A549 (cell line): ENCODE measurements at regions not wholly inside any gene's neighbourhood (a gene's known extent, or its start where the extent isn't known, plus 50 kb on each side); places are given as distances from the start of the nearest gene placed in this dataset.

Experiments
- ATAC-seq, 2 experiments: fragments of 200-7000 bp in 1 of 2; fragments of >200 bp in 1 of 2; cut with Nextera tagmentation in 1 of 2; cut with Tn5 transposase in 1 of 2; 3 replicates each; pipeline versions ENCODE4 v1.8.0 to v1.9.1; 2018 to 2020; ENCODE audit warnings: mild to moderate bottlenecking in 1 of 2, moderate library complexity in 1 of 2
- CTCF ChIA-PET: fragments of 300-600 bp; sonication (Branson Sonifier 250); formaldehyde crosslinking; extraction: SDS; loops from one replicate; lab custom pipeline; 2021; ENCODE audit warnings: antibody characterized with exemption, inconsistent platforms; lab: Yijun Ruan, JAX
- POLR2A ChIA-PET: fragments of 350-600 bp; formaldehyde crosslinking; extraction: SDS; loops from one replicate; lab custom pipeline; 2021; ENCODE audit warnings: antibody characterized with exemption, inconsistent platforms; lab: Yijun Ruan, JAX
- DNase-seq, 2 experiments: peaks; one replicate each; pipeline versions ENCODE4 v3.0.0 to v3.0.0-alpha.2; 2011 to 2016; ENCODE audit warnings: low read depth in 1 of 2, low spot score in 1 of 2
- FAIRE-seq: peaks from 2 replicates; lab custom pipeline; 2011; peaks lifted over from hg19 to GRCh38; lab: Jason Lieb, UNC
- H3K27ac ChIP-seq, 2 experiments: fragments of >200 bp; sonication (Bioruptor Twin); formaldehyde crosslinking; 3 replicates each; pipeline ENCODE4 v1.5.1; 2016 to 2017
- H3K4me1 ChIP-seq: fragments of >200 bp; sonication (Bioruptor Twin); formaldehyde crosslinking; 3 replicates; pipeline ENCODE4 v1.6.1; 2016
- H3K4me2 ChIP-seq: fragments of >200 bp; sonication (Bioruptor Twin); formaldehyde crosslinking; 3 replicates; pipeline ENCODE4 v1.6.1; 2016
- H3K4me3 ChIP-seq: fragments of >200 bp; sonication (Bioruptor Twin); formaldehyde crosslinking; 3 replicates; pipeline ENCODE4 v1.5.1; 2016
- H3K9me3 ChIP-seq: fragments of >200 bp; sonication (Bioruptor Twin); formaldehyde crosslinking; 3 replicates; pipeline ENCODE4 v1.6.1; 2016
- BCL3 ChIP-seq: fragments of >200 bp; sonication (Bioruptor Twin); formaldehyde crosslinking; IDR thresholded peaks from 3 replicates; pipeline ENCODE4 v1.6.1; 2016
- BHLHE40 ChIP-seq: IDR thresholded peaks from 2 replicates; pipeline ENCODE4 v1.6.1; 2012; ENCODE audit warnings: low read depth, low read length, inconsistent platforms
- CBX8 ChIP-seq: fragments of 200-600 bp; sonication (generic); IDR thresholded peaks from 2 replicates; pipeline ENCODE4 v1.6.1; 2016
- CHD4 ChIP-seq: fragments of 200-600 bp; sonication (generic); IDR thresholded peaks from 2 replicates; pipeline ENCODE4 v1.6.1; 2016; ENCODE audit warnings: antibody characterized with exemption, mild to moderate bottlenecking, borderline replicate concordance
- CTCF ChIP-seq: fragments of >200 bp; sonication (Bioruptor Twin); formaldehyde crosslinking; IDR thresholded peaks from 3 replicates; pipeline ENCODE4 v1.5.1; 2016
- E2F6 ChIP-seq: IDR thresholded peaks from 2 replicates; pipeline ENCODE4 v1.6.1; 2012; ENCODE audit warnings: low read depth, borderline replicate concordance
- ESRRA ChIP-seq: fragments of 150-350 bp; IDR thresholded peaks from 2 replicates; pipeline ENCODE4 v1.6.1; 2014; ENCODE audit warnings: mild to moderate bottlenecking, low read length, borderline replicate concordance
- HES2 ChIP-seq: fragments of >200 bp; sonication (Bioruptor Twin); formaldehyde crosslinking; IDR thresholded peaks from 2 replicates; pipeline ENCODE4 v1.6.1; 2016
- HEYL ChIP-seq: fragments of 250-450 bp; sonication (Bioruptor Pico); IDR thresholded peaks from 2 replicates; pipeline ENCODE4 v1.8.0; 2021; ENCODE audit warnings: mild to moderate bottlenecking, moderate library complexity
- HOXB5 ChIP-seq: fragments of 250-450 bp; sonication (Bioruptor Pico); IDR thresholded peaks from 2 replicates; pipeline ENCODE4 v1.5.0; 2020; ENCODE audit warnings: mild to moderate bottlenecking, moderate library complexity
- JUN ChIP-seq, 2 experiments: fragments of >200 bp; sonication (Bioruptor Twin); formaldehyde crosslinking; IDR thresholded peaks; 2 replicates in 1 of 2; 3 replicates in 1 of 2; pipeline ENCODE4 v1.6.1; 2016 to 2017
- MAX ChIP-seq: IDR thresholded peaks from 2 replicates; pipeline ENCODE4 v1.6.1; 2012
- MYC ChIP-seq: IDR thresholded peaks from 2 replicates; pipeline ENCODE4 v1.6.1; 2012; ENCODE audit warnings: mild to moderate bottlenecking, inconsistent platforms, low read length, improper control_type of control experiment, borderline replicate concordance
- PBX3 ChIP-seq: IDR thresholded peaks from 2 replicates; pipeline ENCODE4 v1.6.1; 2012
- POLR2A ChIP-seq: IDR thresholded peaks from 2 replicates; pipeline ENCODE4 v1.6.1; 2012; ENCODE audit warnings: mild to moderate bottlenecking, low read length
- RARB ChIP-seq: fragments of 250-450 bp; sonication (Bioruptor Pico); IDR thresholded peaks from 2 replicates; pipeline ENCODE4 v1.8.0; 2021; ENCODE audit warnings: mild to moderate bottlenecking, moderate library complexity
- RFX5 ChIP-seq: fragments of 450-650 bp; IDR thresholded peaks from 2 replicates; pipeline ENCODE4 v1.7.1; 2014; ENCODE audit warnings: antibody characterized with exemption, mild to moderate bottlenecking, moderate library complexity
- SMC3 ChIP-seq: fragments of >200 bp; sonication (Bioruptor Twin); formaldehyde crosslinking; IDR thresholded peaks from 3 replicates; pipeline ENCODE4 v1.6.1; 2018; ENCODE audit warnings: inconsistent platforms
- TP53 ChIP-seq: fragments of 250-450 bp; sonication (Bioruptor Pico); IDR thresholded peaks from 2 replicates; pipeline ENCODE4 v1.5.0; 2021; ENCODE audit warnings: mild to moderate bottlenecking, moderate library complexity
- ZC3H11A ChIP-seq: fragments of 450-650 bp; IDR thresholded peaks from 2 replicates; pipeline ENCODE4 v1.6.1; 2014; ENCODE audit warnings: antibody characterized with exemption, mild to moderate bottlenecking
- ZNF302 ChIP-seq: fragments of 250-450 bp; sonication (Bioruptor Pico); IDR thresholded peaks from 2 replicates; pipeline ENCODE4 v1.9.0; 2021; ENCODE audit warnings: inconsistent platforms, mild to moderate bottlenecking, moderate library complexity
- WGBS: methylation state at CpG from one replicate; pipeline ENCODE4 v1.1.6; 2017; ENCODE audit errors: missing lambda C conversion rate; 5-methylcytosine and 5-hydroxymethylcytosine counted together

GRCh38 chr1:68307378-68307787, 75.1 kb upstream of the WLS start:
- CTCF ChIA-PET = interaction anchor here (1.5 kb wide), 1 partner anchor 187 kb away, joined by 5 read pairs; no protein-coding TSS in a partner anchor
- WGBS = 52% methylated on average over 3 of the region's 3 CpGs
- H3K4me3 ChIP-seq = no peak overlapping the region

GRCh38 chr1:68301471-68302001, 69.2 kb upstream of the WLS start:
- ATAC-seq = no peak
- Histone ChIP-seq H3K4me2 (no peak overlapping the region), H3K4me3 (no peak overlapping the region), H3K9me3 (no peaks in the 10 kb centered on the region), H3K4me1 (no peaks in the 10 kb centered on the region), H3K27ac (no peak overlapping the region)
- WGBS = 28% methylated on average over 2 of the region's 2 CpGs
- no peak for FAIRE-seq
- ChIA-PET CTCF (interaction anchor here (1.0 kb wide), 1 partner anchor 19 kb away, joined by 4 read pairs; no protein-coding TSS in a partner anchor), POLR2A (no interaction called here)
- TF ChIP-seq CTCF (no peak), ZC3H11A (no peak), BHLHE40 (no peak), RFX5 (no peak), RARB (CRISPR knock-in tag) (no peak), HES2 (no peak), JUN (IDR thresholded peaks at IDR 0.05) (no peak), CHD4 (no peak), CBX8 (no peak)
- DNase-seq = no peak

More at GRCh38 chr1:68307378-68307787, 75.1 kb upstream of the WLS start:
- Histone ChIP-seq H3K4me2 (no peak overlapping the region), H3K27ac (no peak overlapping the region), H3K4me1 (no peaks in the 10 kb centered on the region), H3K9me3 (no peaks in the 10 kb centered on the region)
- FAIRE-seq (no peak), DNase-seq (no peak), ATAC-seq (no peak)
- POLR2A ChIA-PET = no interaction called here
- no peak for TF ChIP-seq MYC
- TF ChIP-seq TP53 (CRISPR knock-in tag) = no peak
- TF ChIP-seq HES2 = no peak
- no peak for TF ChIP-seq E2F6
- no peak for TF ChIP-seq HOXB5
- no peak for TF ChIP-seq MAX
- no peak for TF ChIP-seq HEYL (CRISPR knock-in tag)
- no peak for TF ChIP-seq PBX3
- TF ChIP-seq ZNF302 (CRISPR knock-in tag) = no peak
- no peak for TF ChIP-seq BCL3
- no peak for TF ChIP-seq ESRRA
- TF ChIP-seq BHLHE40 = no peak
- no peak for TF ChIP-seq SMC3
- no peak for TF ChIP-seq POLR2A
